NCI-H446 (cell line): ENCODE measurements at regions not wholly inside any gene's neighbourhood (a gene's known extent, or its start where the extent isn't known, plus 50 kb on each side); places are given as distances from the start of the nearest gene placed in this dataset.
"Not testable (repeated sequence)": the region's sequence is repeated elsewhere in the genome, so short reads cannot be mapped to it uniquely, and the experiment has no call there.

Experiments
- DNase-seq, 2 experiments: peaks; one replicate each; lab custom pipeline; 2025; lab: John Stamatoyannopoulos, UW

DNA sequence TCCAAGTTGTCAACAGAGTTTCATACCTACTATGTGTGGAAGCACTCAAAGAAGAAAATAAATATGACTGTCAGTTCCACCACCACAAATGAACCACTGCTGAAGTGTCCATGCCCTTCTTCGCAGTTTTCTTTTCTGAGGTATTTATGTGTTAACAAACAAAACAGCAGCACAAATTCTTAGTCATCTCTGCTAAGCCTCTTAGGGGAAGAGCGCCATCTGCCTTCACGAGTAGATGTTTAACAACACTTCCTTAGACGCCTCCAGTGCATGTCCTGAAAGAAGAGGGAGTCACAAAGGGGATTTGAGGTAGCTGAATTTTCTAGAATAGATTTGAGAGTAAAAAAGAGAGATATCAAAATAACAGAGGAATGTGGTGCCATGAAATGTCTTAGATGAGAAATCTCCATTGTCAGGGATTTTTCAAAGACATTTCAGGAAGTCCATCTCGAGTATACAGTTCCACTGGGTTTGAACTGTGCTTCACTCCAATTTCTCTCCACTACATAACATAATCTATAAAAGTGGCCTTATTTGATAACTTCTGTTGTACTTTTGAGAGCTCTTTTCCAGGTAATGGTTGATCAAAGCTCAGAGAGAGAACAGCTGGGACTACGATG lies 775.3 kb upstream of the POM121L12 start:
- peak in 1 of 2 experiments; percentile 22 for DNase-seq

GRCh38 chr7:52257890-52258289 lies 777.5 kb upstream of the POM121L12 start:
- DNase-seq: no peak

DNA sequence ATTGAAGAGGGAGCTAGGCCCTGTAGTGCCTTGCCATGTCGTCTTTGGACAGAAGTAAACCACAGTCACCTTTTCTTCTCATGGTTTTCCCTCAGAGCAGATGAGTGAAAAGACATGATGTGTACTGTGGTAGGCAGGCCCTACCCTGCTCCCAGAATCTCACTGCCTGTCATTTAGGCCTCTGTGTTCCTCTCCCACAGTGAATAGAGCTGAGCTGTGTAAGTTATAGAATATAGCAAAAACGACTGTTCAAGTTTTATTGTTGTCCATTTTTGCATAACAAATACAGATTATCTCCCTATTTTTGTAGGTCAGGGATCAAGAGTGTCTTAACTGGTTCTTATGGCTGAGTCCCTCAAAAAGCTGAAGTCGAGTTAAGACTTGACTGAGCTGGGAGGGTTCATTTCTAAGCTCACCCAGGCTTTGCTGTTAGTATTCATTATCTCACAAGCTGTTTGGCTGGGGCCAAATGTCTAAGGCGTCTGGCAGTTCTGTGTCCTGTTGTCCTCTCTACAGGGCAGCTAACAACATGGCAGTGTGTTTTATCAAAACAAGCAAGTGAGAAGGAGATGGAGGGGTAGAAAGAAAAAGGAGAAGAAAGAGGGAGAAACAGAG lies 780.9 kb upstream of the POM121L12 start:
- no peak for DNase-seq

DNA sequence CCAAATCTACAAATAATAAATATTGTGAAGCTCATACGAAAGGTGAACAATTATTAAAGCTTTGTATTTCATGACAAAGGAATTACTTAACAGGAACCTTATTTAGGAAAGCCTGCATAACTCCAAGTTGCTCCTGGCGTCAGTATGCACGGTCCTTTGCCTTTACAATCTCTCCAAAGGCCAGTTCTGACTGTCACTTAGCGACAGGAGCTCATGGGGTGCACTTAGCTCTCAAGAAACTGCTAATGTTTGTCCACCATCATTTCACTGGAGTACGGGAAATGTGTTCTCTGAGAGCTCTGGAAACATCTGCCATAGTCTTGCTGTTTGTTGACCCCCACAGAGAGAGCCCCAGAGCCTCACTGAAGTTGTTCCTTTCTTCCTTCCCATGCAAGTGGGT lies 781.5 kb upstream of the POM121L12 start:
- no peak for DNase-seq

GRCh38 chr7:52249741-52250140 lies 785.7 kb upstream of the POM121L12 start:
- DNase-seq: no peak

DNA sequence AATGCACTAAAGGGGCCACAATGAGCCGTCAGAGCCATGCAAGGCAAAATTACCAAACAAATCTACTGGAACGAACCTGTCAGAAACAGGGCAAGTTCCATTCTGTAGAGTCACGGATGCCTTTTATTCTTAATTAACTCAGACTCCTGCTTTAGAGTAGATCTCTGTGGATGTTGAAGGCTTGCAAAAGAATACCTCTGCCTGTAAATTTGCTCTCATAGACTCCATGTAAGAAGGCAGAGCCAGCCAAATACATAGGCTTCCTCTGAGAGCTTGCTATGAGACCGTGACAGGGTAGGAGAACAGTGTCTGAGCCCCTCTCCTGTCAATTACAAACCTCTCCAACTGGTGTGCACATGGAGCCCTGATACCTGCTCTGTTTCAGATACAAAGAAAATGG lies 787.9 kb upstream of the POM121L12 start:
- no peak for DNase-seq

- no peak for DNase-seq
These were observed 791.7 kb upstream of the POM121L12 start for GRCh38 chr7:52243685-52244084.

DNA sequence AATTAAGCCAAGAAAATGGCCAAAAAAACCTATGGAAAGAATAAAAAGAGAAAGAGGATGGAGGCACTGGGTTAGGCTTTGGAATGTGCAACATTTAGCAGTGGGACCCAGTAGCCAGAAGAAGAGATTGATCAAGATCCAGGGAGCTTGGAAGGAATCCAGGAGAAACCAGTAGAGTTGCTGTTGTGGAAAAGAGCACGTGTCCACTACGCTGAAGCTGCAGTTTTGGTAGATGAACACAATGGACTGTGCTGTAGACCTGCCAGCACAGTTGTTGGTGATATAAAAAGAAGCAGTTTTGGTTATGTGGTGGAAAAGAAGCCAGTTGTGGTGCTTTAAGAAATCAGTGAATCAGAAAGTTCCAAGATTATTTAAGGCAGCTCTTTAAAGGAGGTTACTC lies 802.2 kb upstream of the POM121L12 start:
- DNase-seq: no peak

GRCh38 chr7:52211930-52212329 lies 823.5 kb upstream of the POM121L12 start:
- no peak for DNase-seq

- DNase-seq: no peak
These were observed 825.8 kb upstream of the POM121L12 start for GRCh38 chr7:52209614-52210013.

- DNase-seq: no peak
These were observed 838.2 kb upstream of the POM121L12 start for GRCh38 chr7:52197221-52197620.

DNA sequence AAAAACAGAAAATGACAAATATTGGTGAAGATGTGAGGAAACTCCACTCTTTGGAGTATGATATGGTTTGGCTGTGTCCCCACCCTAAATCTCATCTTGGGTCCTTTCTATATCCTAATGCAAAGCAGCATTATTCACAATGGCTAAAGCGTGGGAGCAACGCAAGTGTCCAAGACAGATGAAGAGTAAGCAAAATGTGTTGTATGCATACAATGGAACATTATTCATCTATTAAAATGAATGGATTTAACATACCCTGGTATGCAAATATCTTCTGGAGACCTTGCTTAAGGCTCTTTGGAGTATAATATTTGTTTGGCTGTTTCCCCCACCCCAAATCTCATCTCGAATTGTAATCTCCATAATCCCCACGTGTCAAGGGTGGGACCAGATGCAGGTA lies 839.8 kb upstream of the POM121L12 start:
- no peak for DNase-seq

- DNase-seq: no peak
These were observed 846.2 kb upstream of the POM121L12 start for GRCh38 chr7:52189153-52189778.

DNA sequence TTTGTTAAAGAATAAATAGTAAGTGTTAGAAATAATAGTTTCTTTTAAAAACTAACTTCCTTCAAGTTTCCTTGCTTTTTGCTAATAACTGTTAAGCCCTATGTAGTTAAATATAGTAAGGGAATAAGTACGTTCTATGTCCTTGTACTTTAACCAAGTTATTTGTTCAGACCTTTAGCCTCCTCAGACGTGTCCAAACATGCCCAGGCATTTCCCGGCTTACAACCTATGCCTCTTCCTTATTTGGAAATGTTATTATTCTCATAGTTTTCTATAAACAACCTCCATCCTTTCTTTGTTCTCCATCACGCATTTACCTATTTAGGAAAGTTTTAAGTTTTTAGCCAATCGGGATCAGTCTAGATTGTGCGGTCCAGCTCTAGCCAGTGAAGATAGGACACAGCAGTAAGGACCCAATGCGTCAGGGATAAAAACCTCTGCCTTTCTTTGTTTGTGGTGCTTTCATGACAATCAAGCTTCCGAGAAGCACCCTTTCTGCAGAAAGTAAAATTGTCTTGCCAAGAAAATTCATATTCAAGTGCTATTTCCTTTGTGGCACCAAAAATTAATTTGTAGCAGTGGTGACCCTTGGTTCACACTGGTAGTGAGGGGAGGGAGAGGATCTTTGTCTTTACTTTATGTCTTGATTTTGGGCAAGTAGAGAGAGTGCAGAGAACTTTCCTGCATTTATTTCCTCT lies 851.3 kb upstream of the POM121L12 start:
- DNase-seq: no peak

- no peak for DNase-seq
These were observed 855.5 kb upstream of the POM121L12 start for GRCh38 chr7:52179934-52180333.

GRCh38 chr7:52168085-52168484 lies 851.5 kb upstream of the COBL start:
- no peak for DNase-seq

DNA sequence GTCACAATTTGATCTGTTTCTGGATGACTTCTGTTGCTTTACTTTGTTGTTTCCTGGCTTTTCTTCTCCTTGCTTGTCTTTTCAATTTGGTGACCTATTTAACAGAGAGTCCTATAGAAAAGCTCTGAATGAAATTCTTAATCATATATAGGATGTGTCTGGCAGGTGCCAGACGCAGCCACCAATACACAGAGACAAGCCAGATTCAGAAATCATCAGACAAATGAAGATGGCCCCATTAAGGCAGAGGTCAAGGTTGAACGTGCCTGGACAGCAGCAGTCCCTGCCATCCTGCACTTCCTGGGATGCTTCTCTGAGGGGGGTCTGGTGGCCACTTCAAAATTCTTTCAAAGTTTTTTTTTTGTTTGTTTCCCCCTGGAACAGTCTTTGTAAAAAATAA lies 846.7 kb upstream of the COBL start:
- no peak for DNase-seq

DNA sequence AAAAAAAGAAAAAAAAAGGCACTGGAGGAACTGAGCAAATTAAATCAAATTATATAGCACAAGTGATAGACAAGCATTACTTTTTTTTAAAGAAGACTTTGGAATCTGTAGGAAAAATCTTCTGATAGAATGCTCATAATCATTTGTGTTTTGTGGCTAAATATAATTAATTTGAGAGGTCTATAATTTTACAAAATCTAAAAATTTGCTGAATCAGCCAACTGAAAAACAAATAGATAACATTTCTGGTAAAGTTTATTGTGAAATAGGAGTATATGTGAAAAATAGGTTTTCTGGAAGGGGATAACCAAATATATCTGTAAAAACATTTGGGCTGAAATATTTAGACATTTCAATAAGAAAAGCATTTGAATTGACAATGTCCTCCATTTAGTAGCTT lies 844.9 kb upstream of the COBL start:
- DNase-seq: no peak

GRCh38 chr7:52159421-52159820 lies 842.8 kb upstream of the COBL start:
- not testable (repeated sequence) for DNase-seq

- no peak for DNase-seq
These were observed 837.8 kb upstream of the COBL start for GRCh38 chr7:52154382-52154781.

DNA sequence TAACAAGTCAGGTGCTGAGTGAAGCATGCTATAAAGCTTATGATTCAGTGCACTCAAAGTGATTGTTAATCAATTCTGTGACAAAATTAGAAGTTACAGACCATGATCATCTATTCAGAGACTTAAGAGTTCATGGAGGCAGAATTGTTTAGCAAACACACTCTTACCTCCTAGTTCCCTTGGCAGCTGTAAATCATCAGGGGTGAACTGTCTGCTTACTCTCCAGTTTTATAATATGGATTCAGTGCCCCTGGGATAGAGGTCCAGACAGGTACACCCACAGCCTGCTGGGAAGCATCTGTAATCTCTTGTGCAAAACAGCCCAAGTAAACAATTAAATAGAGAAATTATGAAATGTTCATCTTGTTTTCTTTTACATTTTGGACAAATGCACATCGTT lies 835.0 kb upstream of the COBL start:
- no peak for DNase-seq

DNA sequence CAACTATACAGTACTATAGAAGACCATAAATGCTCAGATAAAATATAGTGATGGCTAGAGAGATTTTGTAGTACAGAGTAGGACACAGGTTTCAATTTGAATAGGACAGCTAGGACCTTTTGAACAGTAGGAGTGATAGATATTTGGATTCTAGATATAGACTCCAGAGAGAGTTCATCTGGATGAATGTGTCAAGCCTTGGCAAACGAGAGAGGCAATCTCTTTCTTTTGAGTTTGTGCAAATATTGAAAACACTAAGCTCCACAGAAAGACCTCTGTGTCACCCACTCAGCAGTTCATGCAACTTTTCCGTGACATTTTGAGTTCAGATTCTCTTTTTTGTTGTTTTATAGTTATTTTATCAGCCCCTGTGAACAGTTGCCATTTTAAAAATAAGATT lies 834.3 kb upstream of the COBL start:
- no peak for DNase-seq
